ENCODE measurements at regions not wholly inside any gene's neighbourhood (a gene's known extent, or its start where the extent isn't known, plus 50 kb on each side); places are given as distances from the start of the nearest gene placed in this dataset.

DNA sequence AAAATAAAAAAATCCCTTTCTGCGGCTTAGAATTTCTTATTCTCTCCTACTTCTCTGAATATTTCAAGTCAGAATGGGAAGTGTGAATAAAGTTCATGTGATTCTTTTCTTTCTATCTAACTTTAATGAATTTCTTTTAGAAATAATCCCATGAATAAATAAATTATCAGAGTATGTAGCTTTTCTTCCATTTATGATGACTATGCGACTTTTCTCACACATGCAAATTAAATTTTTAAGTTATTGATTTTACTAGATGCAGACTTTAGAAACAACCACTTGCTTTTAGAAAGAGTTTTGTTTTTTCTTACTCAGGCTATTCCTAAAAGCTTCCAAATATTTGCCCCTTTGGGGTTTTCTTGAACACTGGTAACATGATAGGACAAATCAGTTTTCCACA, 477.7 kb upstream of the AGTR1 start:
- TF ChIP-seq, protein P1, sequence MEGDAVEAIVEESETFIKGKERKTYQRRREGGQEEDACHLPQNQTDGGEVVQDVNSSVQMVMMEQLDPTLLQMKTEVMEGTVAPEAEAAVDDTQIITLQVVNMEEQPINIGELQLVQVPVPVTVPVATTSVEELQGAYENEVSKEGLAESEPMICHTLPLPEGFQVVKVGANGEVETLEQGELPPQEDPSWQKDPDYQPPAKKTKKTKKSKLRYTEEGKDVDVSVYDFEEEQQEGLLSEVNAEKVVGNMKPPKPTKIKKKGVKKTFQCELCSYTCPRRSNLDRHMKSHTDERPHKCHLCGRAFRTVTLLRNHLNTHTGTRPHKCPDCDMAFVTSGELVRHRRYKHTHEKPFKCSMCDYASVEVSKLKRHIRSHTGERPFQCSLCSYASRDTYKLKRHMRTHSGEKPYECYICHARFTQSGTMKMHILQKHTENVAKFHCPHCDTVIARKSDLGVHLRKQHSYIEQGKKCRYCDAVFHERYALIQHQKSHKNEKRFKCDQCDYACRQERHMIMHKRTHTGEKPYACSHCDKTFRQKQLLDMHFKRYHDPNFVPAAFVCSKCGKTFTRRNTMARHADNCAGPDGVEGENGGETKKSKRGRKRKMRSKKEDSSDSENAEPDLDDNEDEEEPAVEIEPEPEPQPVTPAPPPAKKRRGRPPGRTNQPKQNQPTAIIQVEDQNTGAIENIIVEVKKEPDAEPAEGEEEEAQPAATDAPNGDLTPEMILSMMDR (IDR thresholded peaks at IDR 0.05; ENCODE audit: insufficient read depth, low read depth, low read length) = no peak
- no peak for TF ChIP-seq EZH2 (IDR thresholded peaks at IDR 0.05; ENCODE audit: insufficient read depth, low read length)
